ENCODE measurements at regions not wholly inside any gene's neighbourhood (a gene's known extent, or its start where the extent isn't known, plus 50 kb on each side); places are given as distances from the start of the nearest gene placed in this dataset.

DNA sequence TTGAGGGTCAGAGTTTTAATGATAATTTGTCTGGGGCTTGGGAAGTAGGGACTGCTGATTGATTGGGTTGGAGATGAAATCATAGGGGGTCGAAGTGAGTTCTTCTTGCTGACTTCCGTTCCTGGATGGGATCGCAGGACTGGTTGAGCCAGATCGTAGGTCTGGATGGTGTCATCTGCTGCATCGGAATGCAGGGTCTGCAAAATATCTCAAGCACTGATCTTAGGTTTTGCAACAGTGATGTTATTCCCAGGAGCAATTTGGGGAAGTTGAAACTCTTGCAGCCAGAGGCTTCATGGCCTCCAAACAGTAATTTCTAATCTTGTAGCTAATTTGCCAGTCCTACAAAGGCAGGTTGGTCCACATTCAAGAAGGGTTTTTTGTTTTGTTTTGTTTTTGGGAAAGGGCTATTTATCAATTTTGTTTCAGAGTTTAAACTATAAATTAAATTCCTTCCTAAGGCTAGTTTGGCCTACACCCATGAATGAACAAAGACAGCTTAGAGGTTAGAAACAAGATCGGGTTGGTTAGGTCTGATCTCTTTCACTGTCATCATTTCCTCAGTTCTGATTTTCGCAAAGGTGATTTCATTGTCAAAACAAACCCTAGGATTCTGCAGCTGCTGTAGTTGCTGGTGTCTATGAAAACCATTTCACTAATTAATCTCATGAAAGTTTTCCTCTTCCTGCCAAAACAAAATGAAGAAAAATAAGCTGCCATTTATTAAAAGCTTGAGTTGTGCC is 388.0 kb downstream of the TMEM232 start:
- no peaks in the 10 kb centered on the region for H3K36me3 Mint-ChIP-seq (ENCODE audit: insufficient read depth, unreplicated experiment)
- BruUV-seq (replicated peaks) = no TSS peak
- Histone ChIP-seq H3K36me3 (ENCODE audit: control insufficient read depth, insufficient read depth, low read length) (no peaks in the 10 kb centered on the region), H3K4me1 (peaks cover 3% of the 10 kb centered on the region; the same call in 1 of the 2 replicates), H3K4me3 (ENCODE audit: low read depth, low read length) (no peak overlapping the region), H3K9me3 (no peaks in the 10 kb centered on the region), H3K27me3 (replicated peaks; ENCODE audit: control insufficient read depth, insufficient read depth, low read length) (no peaks in the 10 kb centered on the region)
- ChIA-PET POLR2A (no interaction called here), CTCF (interaction anchor here (0.7 kb wide), 1 partner anchor 143 kb away, joined by 3 read pairs; no protein-coding TSS in a partner anchor)
- H3K4me3 Mint-ChIP-seq (ENCODE audit: unreplicated experiment) = no peak overlapping the region
- DNase-seq = no peak
- intact Hi-C loops (cut with micrococcal nuclease; ENCODE audit: unreplicated experiment) = no loop called here
- H3K4me1 Mint-ChIP-seq (ENCODE audit: low read depth, unreplicated experiment) = no peaks in the 10 kb centered on the region
- peak overlapping the region; percentile 66 for H3K27ac Mint-ChIP-seq (ENCODE audit: unreplicated experiment)
- peaks cover 4% of the 10 kb centered on the region for H3K27me3 Mint-ChIP-seq (ENCODE audit: insufficient read depth, unreplicated experiment)
- TF ChIP-seq, protein P1, sequence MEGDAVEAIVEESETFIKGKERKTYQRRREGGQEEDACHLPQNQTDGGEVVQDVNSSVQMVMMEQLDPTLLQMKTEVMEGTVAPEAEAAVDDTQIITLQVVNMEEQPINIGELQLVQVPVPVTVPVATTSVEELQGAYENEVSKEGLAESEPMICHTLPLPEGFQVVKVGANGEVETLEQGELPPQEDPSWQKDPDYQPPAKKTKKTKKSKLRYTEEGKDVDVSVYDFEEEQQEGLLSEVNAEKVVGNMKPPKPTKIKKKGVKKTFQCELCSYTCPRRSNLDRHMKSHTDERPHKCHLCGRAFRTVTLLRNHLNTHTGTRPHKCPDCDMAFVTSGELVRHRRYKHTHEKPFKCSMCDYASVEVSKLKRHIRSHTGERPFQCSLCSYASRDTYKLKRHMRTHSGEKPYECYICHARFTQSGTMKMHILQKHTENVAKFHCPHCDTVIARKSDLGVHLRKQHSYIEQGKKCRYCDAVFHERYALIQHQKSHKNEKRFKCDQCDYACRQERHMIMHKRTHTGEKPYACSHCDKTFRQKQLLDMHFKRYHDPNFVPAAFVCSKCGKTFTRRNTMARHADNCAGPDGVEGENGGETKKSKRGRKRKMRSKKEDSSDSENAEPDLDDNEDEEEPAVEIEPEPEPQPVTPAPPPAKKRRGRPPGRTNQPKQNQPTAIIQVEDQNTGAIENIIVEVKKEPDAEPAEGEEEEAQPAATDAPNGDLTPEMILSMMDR (IDR thresholded peaks at IDR 0.05; ENCODE audit: insufficient read depth in 1 of 2, low read depth in 1 of 2, low read length in 1 of 2, severe bottlenecking in 1 of 2, unreplicated experiment in 1 of 2) = no peak
- H3K9me3 Mint-ChIP-seq (ENCODE audit: unreplicated experiment) = no peaks in the 10 kb centered on the region

DNA sequence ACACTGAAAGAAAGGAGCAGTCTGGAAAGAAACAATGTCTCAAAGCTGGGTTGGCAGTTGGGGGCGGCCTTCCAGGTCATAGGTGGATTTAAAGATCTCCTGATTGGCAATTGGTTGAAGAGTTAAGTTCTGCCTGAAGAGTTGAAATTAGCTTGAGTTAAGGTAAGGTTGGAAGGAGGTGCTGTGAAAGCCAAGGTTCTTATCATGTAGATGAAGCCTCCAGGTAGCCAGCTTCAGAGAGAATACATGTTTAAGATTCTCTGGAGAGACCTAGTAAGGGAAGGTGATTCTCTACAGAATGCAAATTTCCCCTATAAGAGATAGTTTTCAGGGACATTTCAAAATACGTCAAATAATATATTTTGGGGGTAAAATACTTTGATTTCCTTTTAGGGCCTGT is 387.1 kb downstream of the TMEM232 start:
- ChIA-PET POLR2A (no interaction called here), CTCF (no interaction called here)
- Histone ChIP-seq H3K27me3 (replicated peaks; ENCODE audit: control insufficient read depth, insufficient read depth, low read length) (no peaks in the 10 kb centered on the region), H3K4me3 (ENCODE audit: low read depth, low read length) (no peak overlapping the region), H3K36me3 (ENCODE audit: control insufficient read depth, insufficient read depth, low read length) (no peaks in the 10 kb centered on the region), H3K4me1 (no peaks in the 10 kb centered on the region), H3K9me3 (no peaks in the 10 kb centered on the region)
- no TSS peak for BruUV-seq (replicated peaks)
- Mint-ChIP-seq H3K36me3 (ENCODE audit: insufficient read depth, unreplicated experiment) (no peaks in the 10 kb centered on the region), H3K27me3 (ENCODE audit: insufficient read depth, unreplicated experiment) (peaks cover 4% of the 10 kb centered on the region), H3K4me1 (ENCODE audit: low read depth, unreplicated experiment) (no peaks in the 10 kb centered on the region), H3K9me3 (ENCODE audit: unreplicated experiment) (no peaks in the 10 kb centered on the region), H3K27ac (ENCODE audit: unreplicated experiment) (no peak overlapping the region), H3K4me3 (ENCODE audit: unreplicated experiment) (no peak overlapping the region)
- DNase-seq = no peak
- TF ChIP-seq, protein P1 (IDR thresholded peaks at IDR 0.05; ENCODE audit: insufficient read depth in 1 of 2, low read depth in 1 of 2, low read length in 1 of 2, severe bottlenecking in 1 of 2, unreplicated experiment in 1 of 2) = no peak
- intact Hi-C loops (cut with micrococcal nuclease; ENCODE audit: unreplicated experiment) = no loop called here

DNA sequence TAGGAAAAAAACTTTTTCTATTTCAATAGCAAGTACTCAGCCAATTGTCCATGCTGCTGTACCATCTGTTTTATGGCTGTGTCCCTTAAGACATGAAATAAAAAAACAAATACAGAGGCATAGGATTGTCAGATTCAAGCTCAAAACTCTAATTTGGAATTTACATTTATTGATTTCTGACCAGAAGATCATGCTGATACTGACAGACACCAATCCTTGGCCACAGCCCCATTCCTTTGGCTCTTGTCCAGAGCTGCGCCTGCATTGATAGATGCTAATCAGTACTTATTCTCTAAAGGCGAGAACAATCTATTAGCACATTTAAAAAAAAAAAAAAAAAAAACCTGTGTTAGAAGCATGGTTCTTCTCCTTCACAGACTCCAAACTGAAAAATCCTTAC is 384.6 kb downstream of the TMEM232 start:
- peaks cover 5% of the 10 kb centered on the region for H3K4me1 Mint-ChIP-seq (ENCODE audit: low read depth, unreplicated experiment)
- no peaks in the 10 kb centered on the region for H3K36me3 Mint-ChIP-seq (ENCODE audit: insufficient read depth, unreplicated experiment)
- H3K9me3 Mint-ChIP-seq (ENCODE audit: unreplicated experiment) = no peaks in the 10 kb centered on the region
- no peak overlapping the region for H3K4me3 Mint-ChIP-seq (ENCODE audit: unreplicated experiment)
- no peak for DNase-seq
- BruUV-seq (replicated peaks) = no TSS peak
- H3K4me3 ChIP-seq (ENCODE audit: low read depth, low read length) = no peak overlapping the region
- H3K27me3 ChIP-seq (replicated peaks; ENCODE audit: control insufficient read depth, insufficient read depth, low read length) = no peaks in the 10 kb centered on the region
- peaks cover 10% of the 10 kb centered on the region for H3K4me1 ChIP-seq
- no peaks in the 10 kb centered on the region for H3K36me3 ChIP-seq (ENCODE audit: control insufficient read depth, insufficient read depth, low read length)
- CTCF ChIA-PET = interaction anchor here (0.7 kb wide), 1 partner anchor 107 kb away, joined by 6 read pairs; no protein-coding TSS in a partner anchor
- no peaks in the 10 kb centered on the region for H3K9me3 ChIP-seq
- TF ChIP-seq, protein P1 (IDR thresholded peaks at IDR 0.05; ENCODE audit: insufficient read depth in 1 of 2, low read depth in 1 of 2, low read length in 1 of 2, severe bottlenecking in 1 of 2, unreplicated experiment in 1 of 2) = no peak
- no peak overlapping the region for H3K27ac Mint-ChIP-seq (ENCODE audit: unreplicated experiment)
- no peaks in the 10 kb centered on the region for H3K27me3 Mint-ChIP-seq (ENCODE audit: insufficient read depth, unreplicated experiment)
- POLR2A ChIA-PET = no interaction called here
- intact Hi-C loops (cut with micrococcal nuclease; ENCODE audit: unreplicated experiment) = no loop called here
